ENCODE measurements at regions not wholly inside any gene's neighbourhood (a gene's known extent, or its start where the extent isn't known, plus 50 kb on each side); places are given as distances from the start of the nearest gene placed in this dataset.

DNA sequence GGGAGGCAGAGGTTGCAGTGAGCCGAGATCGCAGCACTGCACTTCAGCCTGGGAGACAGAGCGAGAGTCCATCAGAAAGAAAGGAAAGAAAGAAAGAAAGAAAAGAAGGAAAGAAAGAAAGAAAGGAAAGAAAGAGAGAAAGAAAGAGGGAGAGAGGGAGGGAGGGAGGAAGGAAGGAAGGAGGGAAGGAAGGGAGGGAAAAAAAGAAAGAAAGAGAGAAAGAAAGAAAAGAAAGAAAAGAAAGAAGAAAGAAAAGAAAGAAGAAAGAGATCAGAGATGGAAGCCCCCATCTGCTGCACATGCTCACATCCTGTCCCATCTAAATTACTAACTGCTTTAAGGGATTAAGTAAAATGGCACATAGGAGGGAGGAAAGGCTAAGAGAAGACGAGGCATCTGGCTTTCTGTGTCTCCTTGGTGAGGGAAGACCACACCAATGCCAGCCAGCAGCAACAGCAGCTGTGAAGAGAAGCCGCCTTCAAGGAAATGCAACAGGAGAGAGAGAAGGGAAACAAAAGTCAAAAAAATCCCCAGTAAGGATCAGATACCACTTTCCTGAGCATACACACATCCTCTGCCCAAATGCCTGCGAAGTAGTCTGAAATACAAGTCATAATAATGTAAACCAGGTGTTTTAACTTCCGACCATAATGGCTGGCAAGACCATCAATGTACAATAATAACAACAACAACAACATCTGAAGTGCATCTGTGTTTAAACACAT is 300.2 kb upstream of the JARID2 start:
- TF ChIP-seq, protein P1, sequence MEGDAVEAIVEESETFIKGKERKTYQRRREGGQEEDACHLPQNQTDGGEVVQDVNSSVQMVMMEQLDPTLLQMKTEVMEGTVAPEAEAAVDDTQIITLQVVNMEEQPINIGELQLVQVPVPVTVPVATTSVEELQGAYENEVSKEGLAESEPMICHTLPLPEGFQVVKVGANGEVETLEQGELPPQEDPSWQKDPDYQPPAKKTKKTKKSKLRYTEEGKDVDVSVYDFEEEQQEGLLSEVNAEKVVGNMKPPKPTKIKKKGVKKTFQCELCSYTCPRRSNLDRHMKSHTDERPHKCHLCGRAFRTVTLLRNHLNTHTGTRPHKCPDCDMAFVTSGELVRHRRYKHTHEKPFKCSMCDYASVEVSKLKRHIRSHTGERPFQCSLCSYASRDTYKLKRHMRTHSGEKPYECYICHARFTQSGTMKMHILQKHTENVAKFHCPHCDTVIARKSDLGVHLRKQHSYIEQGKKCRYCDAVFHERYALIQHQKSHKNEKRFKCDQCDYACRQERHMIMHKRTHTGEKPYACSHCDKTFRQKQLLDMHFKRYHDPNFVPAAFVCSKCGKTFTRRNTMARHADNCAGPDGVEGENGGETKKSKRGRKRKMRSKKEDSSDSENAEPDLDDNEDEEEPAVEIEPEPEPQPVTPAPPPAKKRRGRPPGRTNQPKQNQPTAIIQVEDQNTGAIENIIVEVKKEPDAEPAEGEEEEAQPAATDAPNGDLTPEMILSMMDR (IDR thresholded peaks at IDR 0.05), result no peak
- TF ChIP-seq POLR2A (IDR thresholded peaks at IDR 0.05; ENCODE audit: low read depth), result no peak
- TF ChIP-seq POLR2AphosphoS5 (IDR thresholded peaks at IDR 0.05), result no peak
- Histone ChIP-seq H3K27me3 (no peaks in the 10 kb centered on the region), H3K4me1 (no peaks in the 10 kb centered on the region), H3K4me3 (no peak overlapping the region), H3K9me3 (no peaks in the 10 kb centered on the region), H3K36me3 (no peaks in the 10 kb centered on the region), H3K27ac (replicated peaks in 1 of 4) (no peak overlapping the region)
- intact Hi-C loops (cut with DNase I), result no loop called here
- no peak for DNase-seq (ENCODE audit: extremely low spot score)
- WGBS, result 79% methylated on average over 7 of the region's 7 CpGs

DNA sequence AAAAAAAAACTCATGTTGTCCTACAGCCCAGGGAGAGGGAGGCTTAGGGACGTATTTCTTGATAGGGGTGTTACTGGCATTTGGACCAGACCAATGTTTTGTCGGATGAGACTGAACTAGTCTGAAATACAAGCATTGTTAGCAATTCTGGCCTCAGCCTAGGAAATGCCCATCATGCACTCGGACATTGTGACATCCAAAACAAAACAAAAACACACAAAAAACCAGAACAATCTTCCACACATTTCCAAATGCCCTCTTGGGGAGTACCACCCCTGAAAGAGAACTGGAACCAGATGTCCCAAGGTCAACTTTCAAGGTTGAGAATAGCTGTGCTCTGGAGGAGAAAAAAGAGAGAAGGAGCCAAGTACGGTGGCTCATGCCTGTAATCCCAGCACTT is 299.1 kb upstream of the JARID2 start:
- WGBS, result 85% methylated on average over 4 of the region's 4 CpGs

GRCh38 chr6:14948586-14949245 is 297.2 kb upstream of the JARID2 start:
- intact Hi-C loops (cut with DNase I), result no loop called here
- no peak for DNase-seq (ENCODE audit: extremely low spot score)
- no peak overlapping the region for H3K4me3 ChIP-seq
- no peaks in the 10 kb centered on the region for H3K27me3 ChIP-seq
- no peaks in the 10 kb centered on the region for H3K4me1 ChIP-seq
- WGBS, result 90% methylated on average over 7 of the region's 7 CpGs
- no peaks in the 10 kb centered on the region for H3K9me3 ChIP-seq
- H3K36me3 ChIP-seq, result no peaks in the 10 kb centered on the region
- no peak for TF ChIP-seq POLR2A (IDR thresholded peaks at IDR 0.05; ENCODE audit: low read depth)
- TF ChIP-seq EP300 (IDR thresholded peaks at IDR 0.05), result no peak
- TF ChIP-seq, protein P1 (IDR thresholded peaks at IDR 0.05), result no peak
- TF ChIP-seq POLR2AphosphoS5 (IDR thresholded peaks at IDR 0.05), result no peak
- no peak overlapping the region for H3K27ac ChIP-seq (replicated peaks in 1 of 4)

More for the DNA sequence above, 299.1 kb upstream of the JARID2 start:
- Histone ChIP-seq H3K27ac (replicated peaks in 1 of 4) (no peak overlapping the region), H3K9me3 (no peaks in the 10 kb centered on the region), H3K4me1 (no peaks in the 10 kb centered on the region), H3K27me3 (no peaks in the 10 kb centered on the region), H3K4me3 (no peak overlapping the region), H3K36me3 (no peaks in the 10 kb centered on the region)
- TF ChIP-seq POLR2AphosphoS5 (IDR thresholded peaks at IDR 0.05) (no peak), EP300 (IDR thresholded peaks at IDR 0.05) (no peak), POLR2A (IDR thresholded peaks at IDR 0.05; ENCODE audit: low read depth) (no peak)
- TF ChIP-seq, protein P1 (IDR thresholded peaks at IDR 0.05), result no peak
- no peak for DNase-seq (ENCODE audit: extremely low spot score)
- intact Hi-C loops (cut with DNase I), result no loop called here

DNA sequence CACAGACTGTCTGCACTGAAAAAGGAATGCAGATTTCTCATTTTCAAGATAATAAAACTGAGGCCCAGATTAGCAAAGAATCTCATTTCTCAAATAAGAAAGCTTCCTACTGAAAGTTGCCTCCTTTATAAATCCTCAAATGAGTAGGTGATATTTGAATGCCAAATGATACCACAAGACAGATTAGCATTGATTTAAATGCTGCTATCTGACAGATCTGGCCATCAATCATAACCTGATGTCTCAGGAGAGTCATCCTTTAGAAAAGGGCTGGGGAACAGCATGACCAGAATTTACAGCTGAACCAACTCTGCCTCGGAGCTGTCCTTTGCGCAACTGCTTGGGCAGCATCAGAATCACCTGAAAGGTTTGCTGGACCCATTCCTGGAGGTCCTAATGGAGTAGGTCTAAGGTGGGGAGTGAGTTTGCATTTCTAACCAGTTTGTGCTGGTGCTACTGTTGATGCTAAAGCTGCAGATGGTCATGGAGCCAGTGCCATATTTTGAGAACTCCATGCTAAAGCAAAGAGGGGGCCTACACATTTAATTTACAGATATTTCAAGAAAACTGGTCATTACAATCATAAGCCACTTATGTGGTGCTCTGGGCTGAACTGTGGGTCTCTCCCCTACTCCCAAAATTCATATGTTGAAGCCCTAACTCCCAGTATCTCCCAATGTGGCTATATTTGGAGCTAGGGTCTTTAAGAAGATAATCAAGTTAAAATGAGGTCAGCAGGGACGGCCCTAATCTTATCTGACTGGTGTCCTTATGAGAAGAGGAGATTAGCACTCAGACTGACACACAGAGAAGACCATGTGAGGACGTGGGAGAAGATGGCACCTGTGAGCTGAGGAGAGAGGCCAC is 295.5 kb upstream of the JARID2 start:
- intact Hi-C loops (cut with DNase I), result no loop called here
- Histone ChIP-seq H3K27ac (replicated peaks in 1 of 4) (no peak overlapping the region), H3K27me3 (no peaks in the 10 kb centered on the region), H3K9me3 (peaks cover 0 to 9% (median 2%) of the 10 kb centered on the region in 4 donors), H3K4me3 (no peak overlapping the region), H3K36me3 (no peaks in the 10 kb centered on the region), H3K4me1 (no peaks in the 10 kb centered on the region)
- WGBS, result 98% methylated on average over 4 of the region's 4 CpGs
- no peak for DNase-seq (ENCODE audit: extremely low spot score)
- TF ChIP-seq POLR2AphosphoS5 (IDR thresholded peaks at IDR 0.05) (no peak), EP300 (IDR thresholded peaks at IDR 0.05) (no peak), POLR2A (IDR thresholded peaks at IDR 0.05; ENCODE audit: low read depth) (no peak)
- TF ChIP-seq, protein P1 (IDR thresholded peaks at IDR 0.05), result no peak
